ENCODE measurements at regions not wholly inside any gene's neighbourhood (a gene's known extent, or its start where the extent isn't known, plus 50 kb on each side); places are given as distances from the start of the nearest gene placed in this dataset.
"Not testable (repeated sequence)": the region's sequence is repeated elsewhere in the genome, so short reads cannot be mapped to it uniquely, and the experiment has no call there.

DNA sequence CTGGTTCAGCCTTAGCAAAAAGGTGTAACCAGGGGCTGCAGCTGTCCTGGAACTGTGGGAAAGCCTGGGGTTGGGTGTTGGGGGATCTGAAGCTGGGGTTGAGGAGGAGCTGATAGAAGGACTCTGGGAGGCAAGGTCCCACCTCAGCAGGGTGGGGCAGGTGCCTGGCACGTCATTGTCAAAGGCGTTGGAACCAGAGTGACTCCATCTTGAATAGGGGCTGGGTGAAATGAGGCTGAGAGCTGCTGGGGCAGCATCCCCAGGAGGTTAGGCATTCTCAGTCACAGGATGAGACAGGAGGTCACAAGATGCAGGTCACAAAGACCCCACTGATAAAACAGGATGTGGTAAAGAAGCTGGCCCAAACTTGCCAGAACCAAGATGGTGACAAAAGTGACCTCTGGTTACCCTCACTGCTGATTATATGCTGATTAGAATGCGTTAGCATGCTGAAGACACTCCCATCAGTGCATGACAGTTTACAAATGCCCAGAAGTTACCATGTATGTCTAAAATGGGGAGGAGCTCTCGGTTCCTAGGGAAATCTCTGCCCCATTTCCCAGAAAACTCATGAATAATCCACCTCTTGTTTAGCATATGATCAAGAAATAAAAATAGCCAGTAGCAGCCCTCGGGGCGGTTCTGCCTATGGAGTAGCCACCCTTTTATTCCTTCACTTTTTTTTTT lies 85.4 kb downstream of the IER5 start:
- DNase-seq: no peak

GRCh38 chr1:181174861-181175260 lies 86.4 kb downstream of the IER5 start:
- no peak for DNase-seq

GRCh38 chr1:181175356-181175910 lies 86.9 kb downstream of the IER5 start:
- DNase-seq: no peak

GRCh38 chr1:181175955-181176354 lies 87.5 kb downstream of the IER5 start:
- DNase-seq: no peak

DNA sequence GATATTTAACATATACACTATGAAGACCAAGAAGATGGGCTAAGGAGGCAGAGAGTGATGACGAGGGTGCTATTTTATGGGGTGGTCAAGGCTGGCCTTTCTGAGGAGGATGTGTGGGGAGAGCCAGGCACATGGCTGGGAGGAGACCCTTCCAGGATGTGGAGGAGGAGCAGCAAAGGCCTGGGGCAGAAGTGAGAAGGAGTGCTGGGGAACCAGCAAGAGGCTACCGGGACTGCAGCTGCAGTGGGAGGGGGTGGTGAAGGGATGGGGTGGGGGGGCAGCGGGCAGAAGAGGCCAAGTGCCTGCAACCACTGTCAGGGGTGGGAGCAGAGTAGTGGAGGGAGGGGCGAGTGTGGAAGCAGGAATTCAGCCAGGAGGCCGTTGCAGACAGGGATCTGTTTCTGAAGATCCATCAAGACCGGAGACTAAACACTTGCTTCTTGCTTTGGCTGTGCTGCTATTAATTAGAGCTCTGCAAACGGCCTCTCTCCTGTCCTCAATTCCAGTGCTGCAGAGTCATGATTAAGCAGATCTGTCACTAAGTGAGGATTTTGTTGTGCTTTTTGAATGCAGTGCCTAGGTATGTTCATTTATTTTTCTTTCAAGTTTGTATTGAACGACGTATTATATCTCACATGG lies 89.9 kb downstream of the IER5 start:
- no peak for DNase-seq

- no peak for DNase-seq
These were observed 90.9 kb downstream of the IER5 start for GRCh38 chr1:181179279-181179986.

DNA sequence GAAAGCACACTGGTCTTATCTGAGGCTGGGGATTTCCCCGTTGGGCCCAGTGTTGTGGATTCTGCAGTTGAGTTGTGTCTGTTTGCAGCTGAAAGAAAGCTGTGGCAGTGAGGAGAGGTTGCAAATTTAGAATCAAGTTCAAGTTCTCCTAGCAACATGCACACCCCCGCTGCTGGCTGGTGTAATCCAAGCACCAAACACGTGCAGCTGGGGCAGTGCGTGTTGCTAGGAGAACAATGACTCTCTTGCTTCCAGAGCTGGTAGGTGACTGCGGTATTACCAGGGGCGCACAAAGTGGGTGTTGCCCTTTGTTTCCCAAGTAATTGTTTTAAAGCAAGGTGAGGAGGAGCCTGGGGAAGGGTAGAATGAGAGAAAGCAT lies 91.5 kb downstream of the IER5 start:
- peak; percentile 46 for DNase-seq

GRCh38 chr1:181180407-181181031 lies 92.0 kb downstream of the IER5 start:
- no peak for DNase-seq

DNA sequence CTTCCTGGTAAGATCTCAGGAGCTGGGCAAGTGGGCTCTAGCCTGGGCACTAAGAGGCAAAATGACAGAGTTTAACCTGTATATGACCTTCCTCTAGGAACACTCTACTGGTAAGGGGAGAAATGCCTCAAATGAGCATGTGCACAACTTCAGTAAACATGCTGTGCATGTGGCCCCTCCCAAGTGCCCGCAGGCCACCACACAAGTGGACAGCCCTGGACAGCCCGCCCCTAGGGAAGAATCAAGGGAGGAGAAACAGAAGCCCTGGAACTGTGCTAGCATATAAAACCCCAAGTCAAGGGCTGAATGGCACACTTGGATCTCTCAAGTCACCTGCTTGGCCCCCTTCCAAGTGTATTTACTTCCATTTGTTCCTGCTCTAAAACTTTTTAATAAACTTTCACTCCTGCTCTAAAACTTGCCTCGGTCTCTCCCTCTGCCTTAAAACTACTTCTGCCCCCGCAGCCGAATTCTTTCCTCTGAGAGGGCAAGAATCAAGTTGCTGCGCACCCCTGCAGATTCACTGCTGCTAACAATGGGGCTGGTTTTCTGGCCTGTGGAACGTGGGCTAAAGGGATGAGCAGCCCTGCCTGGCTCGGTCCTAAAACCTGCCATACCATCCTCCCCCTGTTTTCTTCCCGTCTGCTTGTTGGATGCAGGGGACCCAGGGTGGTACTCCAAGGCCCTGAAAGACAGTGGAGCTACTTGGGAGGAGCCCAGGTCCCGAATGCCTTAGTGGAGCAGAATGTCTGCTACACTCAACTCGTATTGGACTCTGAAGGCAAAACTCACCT lies 93.5 kb downstream of the IER5 start:
- DNase-seq: no peak

GRCh38 chr1:181184621-181185020 lies 96.1 kb downstream of the IER5 start:
- DNase-seq: no peak

- no peak for DNase-seq
These were observed 97.0 kb downstream of the IER5 start for GRCh38 chr1:181185461-181185860.

DNA sequence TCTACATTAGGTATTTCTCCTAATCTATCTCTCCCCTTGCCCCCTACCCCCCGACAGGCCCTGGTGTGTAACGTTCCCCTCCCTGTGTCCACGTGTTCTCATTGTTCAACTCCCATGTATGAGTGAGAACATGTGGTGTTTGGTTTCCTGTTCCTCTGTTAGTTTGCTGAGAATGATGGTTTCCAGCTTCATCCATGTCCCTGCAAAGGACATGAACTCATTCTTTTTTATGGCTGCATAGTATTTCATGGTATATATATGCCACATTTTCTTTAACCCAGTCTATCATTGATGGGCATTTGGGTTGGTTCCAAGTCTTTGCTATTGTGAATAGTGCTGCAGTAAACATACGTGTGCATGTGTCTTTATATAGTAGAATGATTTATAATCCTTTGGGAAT lies 97.6 kb downstream of the IER5 start:
- DNase-seq: not testable (repeated sequence)

GRCh38 chr1:181187337-181188126 lies 99.0 kb downstream of the IER5 start:
- DNase-seq: no peak

DNA sequence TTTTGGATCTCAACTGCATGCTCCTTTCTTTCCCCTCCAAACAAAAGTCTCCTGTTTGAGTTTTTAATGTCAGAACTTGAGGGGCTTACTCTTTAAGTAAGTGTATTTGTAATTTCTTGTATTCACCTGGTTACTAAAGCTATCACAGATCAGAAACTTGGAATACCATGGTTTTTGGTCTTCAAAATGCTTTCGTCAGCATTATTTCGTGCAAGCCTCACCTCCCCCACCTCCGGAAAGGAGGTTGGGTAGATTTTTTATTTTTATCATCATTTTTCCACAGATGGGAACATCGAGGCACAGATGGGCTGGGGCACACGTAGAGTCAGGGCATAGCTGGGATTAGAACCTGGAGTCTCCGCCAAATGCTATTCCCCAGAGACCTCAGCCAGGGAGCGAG lies 100.7 kb downstream of the IER5 start:
- no peak for DNase-seq

DNA sequence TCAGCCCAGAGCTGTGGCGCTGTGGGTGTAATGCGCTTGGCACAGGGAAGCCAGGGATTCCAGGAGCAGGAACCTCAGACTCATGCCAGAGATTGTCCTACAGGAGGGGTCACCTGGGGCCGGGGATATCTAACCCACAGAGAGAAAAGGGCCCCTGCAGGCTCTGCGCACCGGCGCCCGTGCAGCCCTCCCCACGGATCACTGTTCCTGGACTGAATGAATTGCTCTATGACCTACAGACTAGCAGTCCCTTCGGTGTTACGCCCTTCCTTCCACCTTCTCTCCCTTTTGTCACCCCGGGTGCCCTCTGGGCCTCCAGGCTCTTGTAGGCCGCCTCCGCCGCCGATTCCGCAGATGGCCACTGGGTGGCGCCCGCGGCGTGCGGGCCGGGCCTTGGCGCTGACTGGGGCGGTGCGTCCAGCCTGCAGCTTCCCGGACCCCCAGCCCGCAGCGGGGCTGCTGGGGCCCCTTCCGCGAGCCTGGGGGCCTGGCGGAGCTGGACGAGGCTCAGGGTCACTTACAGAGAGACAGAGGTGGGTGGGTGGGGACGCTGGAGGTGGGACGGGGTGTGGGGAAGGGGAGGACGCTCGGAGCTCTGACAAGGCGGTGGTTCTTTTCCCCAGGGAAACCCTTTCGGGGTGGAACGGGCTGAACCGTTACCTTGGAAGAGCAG lies 101.3 kb downstream of the IER5 start:
- peak; percentile 74 for DNase-seq

DNA sequence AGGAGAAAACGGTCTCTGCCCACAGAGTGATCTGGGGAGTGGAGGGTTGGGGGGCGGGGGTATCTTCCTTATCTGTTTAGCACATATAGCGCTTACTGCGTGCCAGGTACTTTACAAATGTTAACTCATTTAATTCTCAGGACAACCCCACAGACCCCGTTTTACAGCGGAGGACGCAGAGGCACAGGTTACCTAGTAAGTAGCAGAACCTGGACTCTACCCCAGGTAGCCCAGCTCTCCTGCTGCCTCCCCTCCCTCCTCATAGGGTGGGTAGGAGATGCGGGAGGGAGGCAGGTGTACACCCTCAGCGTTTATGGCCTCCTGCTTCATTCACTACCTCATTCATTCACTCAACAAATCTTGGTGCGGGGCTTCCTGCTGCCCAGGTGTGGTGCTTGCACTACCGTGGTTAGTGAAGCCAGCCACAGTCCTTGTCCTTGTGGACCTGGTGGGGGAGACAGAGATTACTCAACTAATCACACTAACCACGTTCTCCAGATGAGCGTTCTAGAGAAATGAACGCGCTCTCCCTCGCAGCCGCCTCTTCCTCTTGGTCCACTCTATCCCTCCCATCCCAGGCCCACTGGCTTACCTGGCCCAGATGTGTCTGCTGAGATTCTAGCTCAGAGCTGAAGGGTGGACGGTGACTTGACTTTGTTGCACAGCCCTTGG lies 102.0 kb downstream of the IER5 start:
- DNase-seq: no peak

- no peak for DNase-seq
These were observed 103.1 kb downstream of the IER5 start for GRCh38 chr1:181191494-181192040.

DNA sequence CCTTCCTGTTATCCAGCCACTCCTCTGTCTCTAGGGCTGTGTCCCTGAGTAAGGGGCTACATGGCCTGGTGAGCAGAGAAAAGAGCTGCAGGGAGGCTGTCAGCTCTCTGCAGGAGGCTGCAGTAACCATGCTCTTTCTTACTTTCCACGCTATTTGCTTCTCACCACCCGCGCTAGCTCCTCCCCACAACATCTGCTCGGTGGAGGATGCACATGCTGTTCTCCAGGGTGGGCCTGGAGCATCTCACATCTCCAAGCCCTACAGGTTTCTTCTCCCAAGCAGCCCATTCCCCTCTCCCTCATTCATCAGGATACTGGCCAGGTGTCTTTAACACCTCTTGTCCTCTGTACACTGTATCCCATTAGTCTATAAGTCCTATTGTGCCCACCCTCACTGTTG lies 103.8 kb downstream of the IER5 start:
- no peak for DNase-seq

- no peak for DNase-seq
These were observed 114.6 kb downstream of the IER5 start for GRCh38 chr1:181202986-181203555.

GRCh38 chr1:181204530-181204929 lies 116.0 kb downstream of the IER5 start:
- DNase-seq: no peak
